Loucy (cell line): ENCODE measurements at regions not wholly inside any gene's neighbourhood (a gene's known extent, or its start where the extent isn't known, plus 50 kb on each side); places are given as distances from the start of the nearest gene placed in this dataset.

Experiments
- H2AFZ ChIP-seq: fragments of 200-600 bp; sonication (generic); 2 replicates; pipeline ENCODE4 v1.6.0; 2016; ENCODE audit warnings: antibody characterized with exemption, mild to moderate bottlenecking, low read length, moderate library complexity
- H3F3A ChIP-seq: fragments of 200-600 bp; 2 replicates; pipeline ENCODE4 v1.6.0; 2016; ENCODE audit warnings: antibody characterized with exemption, low read depth, mild to moderate bottlenecking
- H3K27me3 ChIP-seq: fragments of 200-600 bp; sonication (generic); 2 replicates; pipeline ENCODE4 v1.6.1; 2014; ENCODE audit warnings: low read length, mild to moderate bottlenecking; ENCODE audit not compliant: insufficient read depth, poor library complexity, severe bottlenecking
- H3K36me3 ChIP-seq: fragments of 200-600 bp; sonication (generic); 2 replicates; pipeline ENCODE4 v1.6.1; 2016; ENCODE audit warnings: low read length; ENCODE audit not compliant: insufficient read depth
- H3K4me1 ChIP-seq: fragments of 200-600 bp; sonication (generic); 2 replicates; pipeline ENCODE4 v1.5.1; 2014; ENCODE audit warnings: low read length, mild to moderate bottlenecking; ENCODE audit not compliant: insufficient read depth, poor library complexity, severe bottlenecking
- H3K4me2 ChIP-seq: fragments of 200-600 bp; sonication (generic); 2 replicates; pipeline ENCODE4 v1.6.0; 2014; ENCODE audit warnings: antibody characterized with exemption, low read length, low read depth, mild to moderate bottlenecking; ENCODE audit not compliant: poor library complexity, severe bottlenecking
- H3K4me3 ChIP-seq: fragments of 200-600 bp; sonication (generic); 2 replicates; pipeline ENCODE4 v1.5.1; 2014; ENCODE audit warnings: low read length, mild to moderate bottlenecking, mixed read lengths; ENCODE audit not compliant: poor library complexity, severe bottlenecking
- H3K79me2 ChIP-seq: fragments of 200-600 bp; sonication (generic); 2 replicates; pipeline ENCODE4 v1.6.1; 2014; ENCODE audit warnings: low read length; ENCODE audit not compliant: insufficient read depth
- H3K9ac ChIP-seq: fragments of 200-600 bp; sonication (generic); 2 replicates; pipeline ENCODE4 v1.6.0; 2014; ENCODE audit warnings: mild to moderate bottlenecking, low read depth, low read length, moderate library complexity; ENCODE audit not compliant: poor library complexity, severe bottlenecking
- H3K9me2 ChIP-seq: fragments of 200-600 bp; sonication (generic); replicated peaks from 2 replicates; pipeline ENCODE4 v1.6.1; 2016; ENCODE audit warnings: low read depth, low read length, mixed read lengths
- H3K9me3 ChIP-seq: fragments of 200-600 bp; sonication (generic); 2 replicates; pipeline ENCODE4 v1.6.1; 2014; ENCODE audit warnings: mild to moderate bottlenecking, antibody characterized with exemption, low read length, low read depth; ENCODE audit not compliant: insufficient read depth
- H4K20me1 ChIP-seq: fragments of 200-600 bp; sonication (generic); 2 replicates; pipeline ENCODE4 v1.6.0; 2014; ENCODE audit warnings: antibody characterized with exemption, low read length, mild to moderate bottlenecking; ENCODE audit not compliant: insufficient read depth, poor library complexity, severe bottlenecking
- EZH2phosphoT487 ChIP-seq: fragments of 200-600 bp; IDR thresholded peaks from 2 replicates; pipeline ENCODE4 v1.6.1; 2018; ENCODE audit warnings: antibody characterized with exemption, mild to moderate bottlenecking, moderate library complexity, borderline replicate concordance
- TF ChIP-seq, protein P1 (sequence below): fragments of 200-600 bp; sonication (generic); conservative IDR thresholded peaks from 2 replicates; pipeline ENCODE4 v1.5.1; 2014; ENCODE audit warnings: mild to moderate bottlenecking, antibody characterized with exemption, low read length

DNA sequence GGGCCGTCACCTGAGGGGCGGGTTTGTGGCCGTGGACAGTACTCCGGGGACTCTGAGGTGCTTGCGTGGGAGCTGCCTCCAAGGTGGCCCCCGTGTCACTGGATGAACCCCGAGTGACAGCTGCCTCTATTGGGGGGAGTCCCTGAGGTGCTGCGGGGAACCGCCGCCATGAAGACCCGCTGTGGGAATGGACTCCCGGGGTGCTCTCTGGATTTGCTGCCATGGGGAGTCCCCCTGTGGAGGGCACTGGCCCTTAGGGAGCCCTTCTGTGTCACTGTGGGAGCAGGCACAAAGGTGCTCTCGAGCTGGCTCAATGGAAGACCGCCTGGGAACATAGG is 100.2 kb upstream of the CCL21 start:
- Histone ChIP-seq H2AFZ (no peak overlapping the region), H3K4me3 (no peak overlapping the region), H3F3A (no peaks in the 10 kb centered on the region), H3K9ac (no peak overlapping the region), H3K9me3 (peaks cover 2% of the 10 kb centered on the region; the same call in 1 of the 2 replicates), H3K79me2 (no peaks in the 10 kb centered on the region), H3K4me2 (no peak overlapping the region), H3K27me3 (no peaks in the 10 kb centered on the region), H4K20me1 (no peaks in the 10 kb centered on the region), H3K9me2 (no peaks in the 10 kb centered on the region), H3K4me1 (no peaks in the 10 kb centered on the region), H3K36me3 (no peaks in the 10 kb centered on the region)
- no peak for TF ChIP-seq EZH2phosphoT487
- TF ChIP-seq, protein P1, sequence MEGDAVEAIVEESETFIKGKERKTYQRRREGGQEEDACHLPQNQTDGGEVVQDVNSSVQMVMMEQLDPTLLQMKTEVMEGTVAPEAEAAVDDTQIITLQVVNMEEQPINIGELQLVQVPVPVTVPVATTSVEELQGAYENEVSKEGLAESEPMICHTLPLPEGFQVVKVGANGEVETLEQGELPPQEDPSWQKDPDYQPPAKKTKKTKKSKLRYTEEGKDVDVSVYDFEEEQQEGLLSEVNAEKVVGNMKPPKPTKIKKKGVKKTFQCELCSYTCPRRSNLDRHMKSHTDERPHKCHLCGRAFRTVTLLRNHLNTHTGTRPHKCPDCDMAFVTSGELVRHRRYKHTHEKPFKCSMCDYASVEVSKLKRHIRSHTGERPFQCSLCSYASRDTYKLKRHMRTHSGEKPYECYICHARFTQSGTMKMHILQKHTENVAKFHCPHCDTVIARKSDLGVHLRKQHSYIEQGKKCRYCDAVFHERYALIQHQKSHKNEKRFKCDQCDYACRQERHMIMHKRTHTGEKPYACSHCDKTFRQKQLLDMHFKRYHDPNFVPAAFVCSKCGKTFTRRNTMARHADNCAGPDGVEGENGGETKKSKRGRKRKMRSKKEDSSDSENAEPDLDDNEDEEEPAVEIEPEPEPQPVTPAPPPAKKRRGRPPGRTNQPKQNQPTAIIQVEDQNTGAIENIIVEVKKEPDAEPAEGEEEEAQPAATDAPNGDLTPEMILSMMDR: no peak

DNA sequence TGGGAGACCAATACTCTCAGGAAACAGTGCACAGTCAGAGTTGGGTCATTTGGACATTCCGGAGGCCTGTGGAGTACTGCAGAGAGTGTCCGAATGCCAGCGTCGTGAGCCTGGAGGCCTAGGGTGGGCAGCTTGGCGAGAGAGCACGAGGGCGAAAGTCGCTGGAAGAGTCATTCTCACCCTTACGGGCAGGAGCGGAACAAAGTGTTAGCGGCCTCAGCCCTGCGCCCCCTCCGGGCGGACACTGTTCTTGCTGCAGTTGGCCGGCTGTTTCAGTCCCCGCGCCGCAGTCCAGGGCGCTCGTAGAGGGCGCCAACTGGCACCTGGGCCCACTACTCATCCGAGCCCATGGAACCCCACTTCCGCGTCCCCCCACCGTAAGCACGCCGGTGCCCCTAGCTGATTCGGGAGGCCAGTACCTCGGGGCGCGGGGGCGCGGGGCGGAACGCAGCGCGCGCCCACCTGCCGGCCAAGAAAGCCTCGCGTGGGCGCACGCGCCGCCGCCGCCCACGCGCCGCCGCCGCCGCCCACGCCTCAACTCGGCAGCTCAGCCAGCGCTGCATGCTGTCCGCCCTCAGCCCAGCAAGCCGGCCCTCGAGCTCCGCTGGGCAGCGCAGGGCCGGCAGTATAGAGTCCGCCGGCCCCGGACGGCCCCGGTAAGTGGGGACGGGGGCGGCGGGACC is 99.7 kb upstream of the CCL21 start:
- Histone ChIP-seq H3K4me1 (no peaks in the 10 kb centered on the region), H3K27me3 (no peaks in the 10 kb centered on the region), H3K36me3 (no peaks in the 10 kb centered on the region), H3K9me3 (peaks cover 8% of the 10 kb centered on the region; the same call in 1 of the 2 replicates), H3K9me2 (no peaks in the 10 kb centered on the region), H2AFZ (no peak overlapping the region), H3K4me3 (no peak overlapping the region), H3K4me2 (no peak overlapping the region), H3F3A (no peaks in the 10 kb centered on the region), H3K79me2 (no peaks in the 10 kb centered on the region), H4K20me1 (no peaks in the 10 kb centered on the region), H3K9ac (no peak overlapping the region)
- no peak for TF ChIP-seq EZH2phosphoT487
- TF ChIP-seq, protein P1: no peak

DNA sequence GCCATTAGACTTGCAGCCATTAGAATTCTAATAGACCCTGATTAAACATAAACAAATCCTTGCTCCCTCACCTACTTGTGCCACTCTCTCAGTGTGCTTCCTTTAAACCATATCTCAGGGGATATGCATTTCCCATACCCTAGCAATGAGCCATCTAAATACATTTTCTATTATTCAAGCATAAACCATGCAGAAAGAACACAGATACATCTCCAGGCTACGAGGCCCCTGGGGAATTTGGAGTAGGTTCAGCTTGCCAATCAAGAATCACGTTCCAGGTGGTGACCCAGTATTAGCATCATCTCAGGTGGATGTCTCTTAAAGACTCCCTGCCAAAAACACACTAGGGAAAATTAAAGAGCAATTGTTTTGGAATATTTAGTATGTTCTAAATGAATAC is 93.0 kb upstream of the CCL21 start:
- Histone ChIP-seq H3K9me2 (no peaks in the 10 kb centered on the region), H4K20me1 (no peaks in the 10 kb centered on the region), H3K36me3 (no peaks in the 10 kb centered on the region), H3K4me2 (no peak overlapping the region), H2AFZ (no peak overlapping the region), H3K27me3 (no peaks in the 10 kb centered on the region), H3K4me1 (no peaks in the 10 kb centered on the region), H3F3A (no peaks in the 10 kb centered on the region), H3K79me2 (no peaks in the 10 kb centered on the region), H3K4me3 (no peak overlapping the region), H3K9ac (no peak overlapping the region), H3K9me3 (peaks cover 8% of the 10 kb centered on the region; the same call in 1 of the 2 replicates)
- TF ChIP-seq EZH2phosphoT487: no peak
- TF ChIP-seq, protein P1: no peak
